ENCODE measurements at regions not wholly inside any gene's neighbourhood (a gene's known extent, or its start where the extent isn't known, plus 50 kb on each side); places are given as distances from the start of the nearest gene placed in this dataset.
"Not testable (repeated sequence)": the region's sequence is repeated elsewhere in the genome, so short reads cannot be mapped to it uniquely, and the experiment has no call there.

- no peak for DNase-seq (ENCODE audit: low read depth in 4 of 4, low spot score in 2 of 4)
Observed at GRCh38 chr17:68670967-68671693, 70.0 kb upstream of the FAM20A start.

DNA sequence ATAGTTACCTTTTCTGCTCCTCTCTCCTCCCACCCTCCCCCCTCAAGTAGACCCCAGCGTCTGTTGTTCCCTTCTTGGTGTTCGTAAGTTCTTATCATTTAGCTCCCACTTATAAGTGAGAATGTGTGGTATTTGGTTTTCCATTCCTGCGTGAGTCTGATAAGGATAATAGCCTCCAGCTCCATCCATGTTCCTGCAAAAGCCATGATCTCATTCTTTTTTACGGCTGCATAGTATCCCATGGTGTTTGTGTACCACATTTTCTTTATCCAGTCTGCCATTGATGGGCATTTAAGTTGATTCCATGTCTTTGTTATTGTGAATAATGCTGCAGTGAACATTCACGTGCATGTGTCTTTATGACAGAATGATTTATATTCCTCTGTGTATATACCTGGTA, 65.3 kb upstream of the FAM20A start:
- not testable (repeated sequence) for DNase-seq (ENCODE audit: low read depth in 4 of 4, low spot score in 2 of 4)

DNA sequence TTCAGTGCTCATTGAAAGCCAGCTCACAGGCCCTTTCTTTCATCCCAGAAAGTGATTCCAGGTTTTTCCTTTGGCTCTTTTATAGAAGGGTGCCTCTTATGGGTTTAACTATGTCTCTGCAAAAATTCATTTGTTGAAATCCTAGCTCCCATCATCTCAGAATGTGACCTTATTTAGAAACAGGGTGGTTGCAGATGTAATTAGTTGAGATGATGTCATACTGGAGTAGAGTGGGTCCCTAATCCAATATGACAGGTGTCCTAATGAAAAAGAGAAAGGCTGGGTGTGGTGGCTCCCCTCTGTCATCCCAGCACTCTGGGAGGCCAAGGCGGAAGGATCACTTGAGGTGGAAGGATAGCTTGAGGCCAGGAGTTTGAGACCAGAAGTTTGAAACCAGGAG, 64.2 kb upstream of the FAM20A start:
- DNase-seq (ENCODE audit: low read depth in 4 of 4, low spot score in 2 of 4): no peak

DNA sequence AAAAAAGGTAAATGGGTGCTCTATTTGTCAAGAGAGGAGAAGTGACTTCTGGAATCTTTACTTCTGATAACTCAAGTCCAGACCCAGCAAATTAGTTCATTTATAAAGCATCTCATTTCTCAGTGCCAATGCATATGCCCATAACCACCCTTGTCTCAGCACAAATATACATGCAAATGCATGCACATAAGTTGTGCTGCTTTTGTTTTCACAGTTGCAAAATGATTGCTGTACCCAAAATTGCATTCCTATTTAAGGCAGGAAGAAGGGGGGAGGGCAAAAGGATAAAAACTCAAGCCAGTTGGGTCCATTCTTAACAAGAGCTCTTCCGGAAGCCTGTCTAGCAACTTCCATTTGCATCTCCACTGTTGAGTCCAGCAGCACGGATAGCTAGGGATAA, 61.3 kb upstream of the FAM20A start:
- no peak for DNase-seq (ENCODE audit: low read depth in 4 of 4, low spot score in 2 of 4)

- no peak for DNase-seq (ENCODE audit: low read depth in 4 of 4, low spot score in 2 of 4)
Observed at GRCh38 chr17:68662037-68662432, 60.9 kb upstream of the FAM20A start.

DNA sequence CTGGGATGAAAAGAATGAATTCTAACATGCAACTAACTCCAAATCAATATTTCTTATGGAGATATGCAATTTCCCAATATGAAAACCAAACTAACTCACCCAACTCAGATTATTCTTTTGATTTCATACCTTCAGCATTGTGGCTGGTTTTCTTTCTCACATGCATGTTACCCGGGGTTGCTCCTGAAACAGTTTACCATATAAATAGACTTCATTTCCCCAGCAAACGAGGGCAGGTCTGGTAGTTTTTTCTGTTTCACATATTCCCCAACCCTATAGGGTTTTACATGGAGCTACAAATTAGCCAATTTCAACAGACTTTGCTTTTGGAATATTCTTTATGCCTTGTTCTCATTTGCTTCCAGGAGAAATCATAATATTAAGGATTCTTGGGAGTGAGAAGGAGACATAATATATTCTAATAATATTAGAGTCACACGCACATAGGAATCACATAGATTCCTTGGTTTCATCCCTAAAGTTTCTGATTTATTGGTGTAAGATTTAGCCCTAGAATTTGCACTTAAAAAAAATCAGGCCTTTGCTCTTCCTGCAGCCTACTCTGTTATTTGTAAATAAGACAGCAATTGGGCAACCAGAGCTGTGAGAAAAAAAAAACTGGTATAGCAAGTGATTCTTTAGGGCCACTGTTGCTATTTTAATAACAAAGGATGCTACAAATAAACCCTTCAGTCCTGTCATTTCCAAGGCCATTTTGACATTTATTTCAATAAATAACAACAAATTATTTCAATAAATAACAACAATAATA, 60.3 kb upstream of the FAM20A start:
- DNase-seq (ENCODE audit: low read depth in 4 of 4, low spot score in 2 of 4): no peak

GRCh38 chr17:68660302-68660701, 59.1 kb upstream of the FAM20A start:
- no peak for DNase-seq (ENCODE audit: low read depth in 4 of 4, low spot score in 2 of 4)

GRCh38 chr17:68658999-68659780, 58.0 kb upstream of the FAM20A start:
- no peak for DNase-seq (ENCODE audit: low read depth in 4 of 4, low spot score in 2 of 4)

- DNase-seq (ENCODE audit: low read depth in 4 of 4, low spot score in 2 of 4): peak in 1 of 4 donors; percentile 41
Observed at GRCh38 chr17:68657576-68657975, 56.4 kb upstream of the FAM20A start.

- no peak for DNase-seq (ENCODE audit: low read depth in 4 of 4, low spot score in 2 of 4)
Observed at GRCh38 chr17:68657166-68657565, 56.0 kb upstream of the FAM20A start.

GRCh38 chr17:68656666-68657065, 55.5 kb upstream of the FAM20A start:
- no peak for DNase-seq (ENCODE audit: low read depth in 4 of 4, low spot score in 2 of 4)
